Central memory CD8-positive, alpha-beta T cell (primary cell): ENCODE measurements at regions not wholly inside any gene's neighbourhood (a gene's known extent, or its start where the extent isn't known, plus 50 kb on each side); places are given as distances from the start of the nearest gene placed in this dataset.

Source experiments
- ATAC-seq: fragments of 150-1000 bp; cut with Tn5 transposase; replicated peaks from 2 replicates; pipeline ENCODE4 v1.10.0; 2022; ENCODE audit warnings: mild to moderate bottlenecking, moderate FRiP score, moderate number of reproducible peaks; ENCODE audit not compliant: poor library complexity, severe bottlenecking; ENCODE audit errors: extremely low read depth
- DNase-seq, 2 donors: peaks; one replicate each; pipeline ENCODE4 v3.0.0; 2021; ENCODE audit warnings: low spot score in 2 of 2
- H3K27ac Mint-ChIP-seq: one replicate; pipeline ENCODE4 v1.8.0; 2022; ENCODE audit warnings: low read depth, mild to moderate bottlenecking, moderate library complexity, mixed read lengths
- H3K27me3 Mint-ChIP-seq: one replicate; pipeline ENCODE4 v1.8.0; 2022; ENCODE audit warnings: mixed read lengths
- H3K36me3 Mint-ChIP-seq: one replicate; pipeline ENCODE4 v1.8.0; 2022; ENCODE audit warnings: mild to moderate bottlenecking, moderate library complexity, mixed read lengths; ENCODE audit not compliant: insufficient read depth
- H3K4me1 Mint-ChIP-seq: one replicate; pipeline ENCODE4 v1.8.0; 2022; ENCODE audit warnings: mixed read lengths
- H3K4me3 Mint-ChIP-seq: one replicate; pipeline ENCODE4 v1.8.0; 2022; ENCODE audit warnings: mild to moderate bottlenecking, moderate library complexity, mixed read lengths
- H3K9me3 Mint-ChIP-seq: one replicate; pipeline ENCODE4 v1.8.0; 2022; ENCODE audit warnings: mixed read lengths

DNA sequence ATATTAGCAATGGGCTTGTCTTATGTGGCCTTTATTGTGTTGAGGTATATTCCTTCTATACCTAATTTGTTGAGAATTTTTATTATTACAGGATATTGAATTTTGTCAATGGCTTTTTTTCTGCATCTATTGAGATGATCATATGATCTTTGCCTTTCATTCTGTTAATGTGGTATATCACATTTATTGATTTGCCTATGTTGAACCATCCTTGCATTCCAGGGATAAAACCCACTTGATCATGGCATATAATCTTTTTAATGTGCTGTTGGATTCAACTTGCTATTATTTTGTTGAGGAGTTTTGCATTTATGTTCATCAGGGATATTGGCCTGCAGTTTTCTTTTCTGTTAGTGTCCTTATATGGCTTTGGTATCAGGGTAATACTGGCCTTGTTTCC lies 91.8 kb upstream of the KLF14 start:
- H3K4me1 Mint-ChIP-seq: no peaks in the 10 kb centered on the region
- no peak overlapping the region for H3K4me3 Mint-ChIP-seq
- DNase-seq (no peak), ATAC-seq (no peak)
- peaks cover 1% of the 10 kb centered on the region for H3K36me3 Mint-ChIP-seq
- H3K27ac Mint-ChIP-seq: no peak overlapping the region
- peaks cover 68% of the 10 kb centered on the region for H3K27me3 Mint-ChIP-seq
- peaks cover 36% of the 10 kb centered on the region for H3K9me3 Mint-ChIP-seq

DNA sequence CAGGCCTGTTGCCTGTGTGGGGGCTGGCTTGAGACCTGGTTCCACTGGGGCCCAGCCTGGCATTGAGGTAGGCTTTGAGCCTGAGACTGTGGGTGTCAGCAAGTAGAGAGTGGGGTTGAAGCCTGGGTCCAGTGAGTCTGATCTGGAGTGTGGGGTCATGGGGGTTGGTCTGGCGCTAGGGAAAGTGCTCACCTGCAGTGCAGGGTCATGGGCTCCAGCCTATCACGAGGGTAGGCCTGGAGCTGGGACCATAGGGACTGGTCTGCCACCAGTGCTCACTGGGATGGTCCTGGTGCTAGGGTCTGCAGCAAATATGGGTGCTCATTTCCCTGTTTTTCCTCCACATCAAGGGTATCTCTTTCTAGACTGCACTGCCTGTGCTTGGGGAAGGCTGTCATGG lies 95.4 kb upstream of the KLF14 start:
- ATAC-seq (no peak), DNase-seq (no peak)
- peaks cover 53% of the 10 kb centered on the region for H3K27me3 Mint-ChIP-seq
- no peaks in the 10 kb centered on the region for H3K4me1 Mint-ChIP-seq
- H3K36me3 Mint-ChIP-seq: peaks cover 1% of the 10 kb centered on the region
- H3K27ac Mint-ChIP-seq: no peak overlapping the region
- H3K4me3 Mint-ChIP-seq: no peak overlapping the region
- peaks cover 36% of the 10 kb centered on the region for H3K9me3 Mint-ChIP-seq

DNA sequence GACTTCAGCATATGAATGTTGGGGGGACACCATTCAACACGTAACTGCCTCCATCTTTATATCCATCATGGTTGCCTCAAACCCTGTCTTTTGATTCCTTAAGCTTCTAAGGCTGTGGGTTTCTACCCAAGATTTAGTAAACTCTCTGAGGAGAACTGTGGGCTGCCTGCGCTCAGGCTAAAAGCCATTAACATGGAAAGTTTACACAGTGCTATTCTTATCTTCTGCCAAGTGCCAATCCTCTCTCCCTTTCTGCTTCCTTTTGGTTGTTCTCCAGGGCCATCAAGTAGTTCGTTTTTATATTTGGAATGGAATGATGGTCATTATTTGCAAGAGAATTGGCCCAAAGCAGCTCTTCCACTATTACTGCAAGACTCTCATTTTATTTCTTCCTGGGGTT lies 97.3 kb upstream of the KLF14 start:
- Mint-ChIP-seq H3K4me1 (no peaks in the 10 kb centered on the region), H3K27ac (no peak overlapping the region)

DNA sequence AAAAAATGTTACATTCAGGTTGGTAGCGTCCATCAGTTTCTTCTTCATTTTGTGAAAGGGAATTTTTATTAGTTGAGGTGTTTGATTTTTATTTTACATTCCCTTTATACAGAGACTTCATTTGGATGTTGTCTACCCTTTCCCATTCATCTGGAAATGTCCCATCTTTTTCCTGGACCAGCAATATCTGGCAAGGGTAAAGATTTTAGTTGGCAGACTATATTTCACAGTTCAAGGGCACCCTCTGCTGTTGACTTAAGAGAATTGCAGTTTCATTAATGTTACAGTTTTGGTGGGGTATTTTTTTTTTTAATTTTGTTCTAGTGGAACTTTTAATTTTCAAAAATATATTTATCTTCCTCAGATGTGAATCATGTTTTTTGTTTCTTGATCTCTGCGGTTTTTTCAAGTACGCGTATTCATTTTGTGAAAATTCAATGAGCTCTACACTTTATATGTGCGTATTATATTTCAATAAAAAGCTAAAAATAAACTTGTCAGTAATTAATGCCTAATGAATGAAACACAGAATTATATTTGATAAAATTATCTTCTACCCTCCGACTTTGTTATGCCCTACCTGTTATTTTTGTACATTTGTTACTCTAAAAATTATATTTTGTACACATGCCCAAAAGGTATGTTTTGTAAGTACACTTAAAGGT lies 97.9 kb upstream of the KLF14 start:
- no peak overlapping the region for H3K27ac Mint-ChIP-seq
- DNase-seq: no peak
- H3K36me3 Mint-ChIP-seq: peaks cover 1% of the 10 kb centered on the region
- peaks cover 55% of the 10 kb centered on the region for H3K27me3 Mint-ChIP-seq
- no peak overlapping the region for H3K4me3 Mint-ChIP-seq
- peaks cover 20% of the 10 kb centered on the region for H3K9me3 Mint-ChIP-seq
- no peak for ATAC-seq
- no peaks in the 10 kb centered on the region for H3K4me1 Mint-ChIP-seq

More for the DNA sequence above, 97.3 kb upstream of the KLF14 start:
- Mint-ChIP-seq H3K4me3 (no peak overlapping the region), H3K36me3 (peaks cover 1% of the 10 kb centered on the region), H3K27me3 (peaks cover 56% of the 10 kb centered on the region), H3K9me3 (peaks cover 26% of the 10 kb centered on the region)
- DNase-seq: no peak
- no peak for ATAC-seq

DNA sequence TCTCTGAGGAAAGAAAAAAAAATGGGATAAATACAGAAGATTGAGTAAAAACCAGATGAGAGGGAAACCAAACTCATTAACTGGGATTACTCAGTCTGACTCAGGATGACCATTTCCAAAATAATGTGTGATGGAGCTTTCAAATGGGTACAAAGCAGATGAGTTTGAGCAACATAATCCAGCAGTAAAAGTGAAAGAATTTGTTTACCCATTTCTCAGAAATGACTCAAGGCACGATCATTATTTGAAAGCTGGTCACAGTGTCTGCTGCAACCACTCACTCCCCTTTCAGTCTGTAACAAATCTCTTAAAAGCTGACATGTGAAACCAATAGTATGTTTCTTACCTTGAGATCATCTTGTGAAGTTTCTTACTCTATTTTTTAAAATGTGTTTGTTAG lies 104.7 kb upstream of the KLF14 start:
- DNase-seq: no peak
- Mint-ChIP-seq H3K4me3 (no peak overlapping the region), H3K9me3 (no peaks in the 10 kb centered on the region), H3K4me1 (peaks cover 7% of the 10 kb centered on the region), H3K27me3 (peaks cover 58% of the 10 kb centered on the region), H3K36me3 (no peaks in the 10 kb centered on the region), H3K27ac (no peak overlapping the region)
- no peak for ATAC-seq

DNA sequence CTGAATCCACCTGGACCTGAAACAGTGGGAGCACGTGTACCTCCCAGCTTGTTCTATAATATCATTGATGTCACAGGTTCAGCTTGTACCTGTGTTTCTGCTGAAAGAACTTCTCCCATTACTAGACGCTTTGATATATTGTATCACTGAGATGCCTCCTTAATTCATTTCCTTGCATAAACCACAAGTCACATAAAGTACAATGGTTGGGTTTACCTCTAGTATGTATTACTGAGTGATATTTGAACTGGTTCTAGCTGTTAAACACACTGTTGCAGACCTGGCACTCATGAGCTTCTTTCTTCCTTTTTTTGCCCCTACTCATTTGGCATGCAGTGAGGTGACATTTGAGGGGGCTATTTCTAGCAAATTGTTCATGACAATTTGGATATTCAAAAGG lies 106.6 kb upstream of the KLF14 start:
- Mint-ChIP-seq H3K27me3 (peaks cover 68% of the 10 kb centered on the region), H3K27ac (no peak overlapping the region)

DNA sequence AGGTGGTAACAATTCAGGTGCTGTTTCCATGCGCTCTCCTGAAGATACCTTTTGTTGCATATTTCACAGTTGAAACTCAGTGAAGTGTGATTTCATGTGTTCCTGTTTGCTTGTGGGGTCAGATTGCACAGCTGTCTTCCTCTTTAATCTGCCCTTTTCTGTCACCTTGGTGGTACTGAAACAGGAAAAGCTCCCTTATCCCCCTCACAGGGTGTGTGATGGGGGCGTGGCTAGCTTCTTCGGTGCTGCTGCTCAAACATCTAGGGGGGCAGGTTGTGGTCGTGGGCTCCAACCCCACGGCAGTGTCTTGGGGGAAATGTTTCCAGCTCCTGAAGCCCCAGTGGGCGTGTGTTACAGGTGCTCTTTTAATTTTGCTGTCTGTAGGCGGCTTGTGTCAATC lies 107.4 kb upstream of the KLF14 start:
- peaks cover 68% of the 10 kb centered on the region for H3K27me3 Mint-ChIP-seq
- ATAC-seq: no peak
- H3K4me3 Mint-ChIP-seq: peak overlapping the region; percentile 46

More for the DNA sequence above, 106.6 kb upstream of the KLF14 start:
- H3K4me3 Mint-ChIP-seq: no peak overlapping the region
- ATAC-seq: no peak
- DNase-seq: no peak
- H3K9me3 Mint-ChIP-seq: no peaks in the 10 kb centered on the region
- H3K36me3 Mint-ChIP-seq: no peaks in the 10 kb centered on the region
- peaks cover 7% of the 10 kb centered on the region for H3K4me1 Mint-ChIP-seq

DNA sequence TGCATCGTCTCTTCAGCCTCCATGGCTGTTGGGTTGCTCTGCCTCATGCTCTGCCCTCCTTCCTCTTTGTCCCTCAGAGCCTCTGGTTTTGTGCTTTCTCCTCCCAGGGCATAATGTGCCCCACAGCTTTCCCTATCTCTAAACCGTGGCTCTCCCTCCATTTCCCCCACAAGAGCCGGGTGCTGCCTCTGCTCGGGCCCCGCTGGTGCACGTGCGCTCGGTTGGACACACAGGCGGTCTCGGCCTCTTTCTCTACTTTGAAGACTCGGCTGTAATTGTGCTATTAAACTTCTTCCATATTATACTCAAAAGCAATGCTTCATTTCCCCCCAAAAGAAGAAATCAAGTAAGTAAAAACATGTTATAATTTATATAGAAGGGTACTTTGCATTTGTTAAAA lies 109.7 kb upstream of the KLF14 start:
- no peak for ATAC-seq
- Mint-ChIP-seq H3K36me3 (no peaks in the 10 kb centered on the region), H3K9me3 (no peaks in the 10 kb centered on the region), H3K27me3 (peaks cover 69% of the 10 kb centered on the region), H3K4me3 (no peak overlapping the region), H3K27ac (no peak overlapping the region), H3K4me1 (peaks cover 7% of the 10 kb centered on the region)
- DNase-seq: no peak

More for the DNA sequence above, 107.4 kb upstream of the KLF14 start:
- Mint-ChIP-seq H3K9me3 (no peaks in the 10 kb centered on the region), H3K36me3 (no peaks in the 10 kb centered on the region), H3K27ac (no peak overlapping the region), H3K4me1 (peaks cover 7% of the 10 kb centered on the region)
- DNase-seq: no peak

DNA sequence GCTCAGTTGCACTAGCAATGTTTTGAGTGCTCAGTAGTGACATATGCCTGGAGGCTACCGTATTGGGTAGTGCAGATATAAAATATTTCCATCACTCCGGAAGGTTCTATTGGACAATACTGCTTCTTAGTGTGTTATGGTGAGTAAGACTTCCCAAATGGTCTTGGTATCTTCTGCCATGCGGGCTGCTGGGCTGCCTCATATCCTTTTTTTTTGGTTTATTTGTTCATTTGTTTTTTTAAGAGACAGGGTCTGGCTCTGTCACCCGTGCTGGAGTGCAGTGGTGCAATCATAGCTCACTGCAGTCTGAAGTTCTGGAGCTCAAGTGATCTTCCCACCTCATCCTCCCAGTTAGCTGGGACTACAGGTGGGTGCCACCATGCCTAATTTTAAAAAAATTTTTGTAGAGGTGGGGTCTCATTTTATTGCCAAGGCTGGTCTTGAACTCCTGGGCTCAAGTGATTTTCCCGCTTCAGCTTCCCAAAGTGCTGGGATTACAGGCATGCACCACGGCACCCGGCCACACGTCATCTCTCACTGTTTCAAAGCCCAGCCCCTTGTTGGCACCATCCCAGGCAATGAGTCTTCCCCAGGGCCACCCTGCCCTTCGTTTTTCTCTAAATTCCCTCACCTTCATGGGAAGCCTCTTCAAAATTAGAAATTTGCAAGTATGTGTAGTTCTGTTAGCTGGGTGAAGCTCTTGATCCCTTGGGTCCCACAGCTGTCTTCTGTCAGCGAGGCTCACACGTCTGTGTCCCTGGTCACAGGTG lies 111.0 kb upstream of the KLF14 start:
- H3K36me3 Mint-ChIP-seq: no peaks in the 10 kb centered on the region
- no peak for ATAC-seq
- no peak overlapping the region for H3K27ac Mint-ChIP-seq
- peaks cover 65% of the 10 kb centered on the region for H3K27me3 Mint-ChIP-seq
- H3K4me1 Mint-ChIP-seq: peaks cover 7% of the 10 kb centered on the region
- no peak for DNase-seq
- no peak overlapping the region for H3K4me3 Mint-ChIP-seq
- H3K9me3 Mint-ChIP-seq: no peaks in the 10 kb centered on the region

DNA sequence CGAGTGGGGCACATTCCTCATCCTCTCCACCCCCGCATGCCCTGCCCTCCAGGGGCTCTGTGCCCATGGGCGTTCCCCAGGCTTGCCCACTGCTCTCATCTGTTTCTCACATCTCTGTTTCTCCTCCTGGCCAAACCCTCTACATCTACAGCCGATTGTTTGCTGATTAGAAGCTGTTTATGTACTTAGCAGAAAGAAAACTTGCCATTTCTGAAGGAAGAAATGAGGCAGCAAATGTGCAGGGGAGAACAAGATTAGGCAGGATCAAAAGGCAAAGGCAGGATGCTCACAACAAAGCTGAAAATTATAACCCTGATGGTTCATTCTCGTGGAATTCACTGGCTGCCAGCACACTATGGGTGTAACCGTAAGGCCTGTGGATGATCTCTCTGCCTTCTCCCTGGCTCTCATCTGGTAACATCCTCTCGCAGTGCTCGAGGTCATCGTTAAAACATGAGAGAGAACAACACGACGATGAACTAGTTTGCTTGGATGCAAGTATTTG lies 111.6 kb upstream of the KLF14 start:
- no peaks in the 10 kb centered on the region for H3K9me3 Mint-ChIP-seq
- DNase-seq: no peak
- no peaks in the 10 kb centered on the region for H3K36me3 Mint-ChIP-seq
- peaks cover 59% of the 10 kb centered on the region for H3K27me3 Mint-ChIP-seq
- no peak overlapping the region for H3K27ac Mint-ChIP-seq
- H3K4me3 Mint-ChIP-seq: no peak overlapping the region
- peaks cover 7% of the 10 kb centered on the region for H3K4me1 Mint-ChIP-seq
- no peak for ATAC-seq

DNA sequence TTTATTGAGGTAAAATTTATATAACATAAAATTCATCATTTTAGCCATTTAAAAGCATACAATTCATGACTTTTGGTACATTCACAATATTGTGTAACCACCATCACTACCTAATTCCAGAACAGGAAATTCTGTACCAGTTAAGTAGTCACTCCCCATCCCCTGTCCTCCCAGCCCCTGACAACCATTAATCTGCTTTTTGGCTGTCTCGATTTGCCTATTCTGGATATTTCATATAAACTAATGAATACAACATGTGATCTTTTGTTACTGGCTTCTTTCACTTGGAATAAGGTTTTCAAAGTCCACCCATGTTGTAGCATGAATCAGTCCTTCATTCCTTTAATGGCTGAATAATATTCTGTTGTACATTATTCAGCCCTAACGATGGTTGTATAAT lies 115.6 kb upstream of the KLF14 start:
- no peaks in the 10 kb centered on the region for H3K9me3 Mint-ChIP-seq
- H3K27ac Mint-ChIP-seq: no peak overlapping the region
- H3K4me3 Mint-ChIP-seq: no peak overlapping the region
- no peaks in the 10 kb centered on the region for H3K4me1 Mint-ChIP-seq
- ATAC-seq (no peak), DNase-seq (no peak)
- peaks cover 21% of the 10 kb centered on the region for H3K27me3 Mint-ChIP-seq
- H3K36me3 Mint-ChIP-seq: peaks cover 2% of the 10 kb centered on the region

DNA sequence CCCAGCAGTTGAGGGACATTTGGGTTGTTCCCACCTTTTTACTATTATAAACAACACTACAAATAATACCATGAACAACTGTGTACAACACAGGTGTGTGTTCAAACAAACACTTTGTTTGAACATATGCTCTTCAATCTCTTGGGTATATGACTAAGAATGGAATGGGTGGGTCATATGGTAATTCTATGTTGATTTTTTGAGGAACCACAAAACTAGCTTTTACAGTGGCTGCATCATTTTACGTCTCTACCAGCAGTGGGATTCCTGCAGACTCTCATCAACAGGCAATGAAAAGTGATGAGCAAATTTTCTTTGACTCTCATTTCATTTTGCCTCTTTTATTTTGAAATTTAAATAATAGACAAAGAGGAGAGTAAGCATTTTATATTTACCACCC lies 116.9 kb upstream of the KLF14 start:
- Mint-ChIP-seq H3K27ac (no peak overlapping the region), H3K4me3 (no peak overlapping the region), H3K36me3 (peaks cover 4% of the 10 kb centered on the region), H3K27me3 (peaks cover 9% of the 10 kb centered on the region), H3K4me1 (no peaks in the 10 kb centered on the region), H3K9me3 (no peaks in the 10 kb centered on the region)
- DNase-seq (no peak), ATAC-seq (no peak)

DNA sequence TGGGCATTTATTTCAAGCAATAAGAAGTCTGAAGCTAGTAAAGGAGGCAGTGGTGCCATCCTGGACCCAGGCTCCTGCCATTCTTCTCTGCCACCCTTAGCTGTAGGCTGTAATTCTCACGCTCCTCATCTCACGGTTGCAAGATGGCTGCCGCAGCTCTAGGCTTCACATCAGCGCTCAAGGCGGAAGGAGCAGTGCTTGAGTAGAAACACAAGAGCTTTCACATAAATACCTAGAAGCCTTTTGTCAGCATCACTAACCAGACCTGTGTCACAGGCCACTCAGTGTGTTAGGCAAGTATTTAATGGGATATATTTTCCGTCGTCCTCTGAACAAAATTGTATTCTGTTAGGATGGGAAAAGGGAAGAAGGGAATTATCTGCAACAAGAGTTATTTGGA lies 118.9 kb upstream of the KLF14 start:
- Mint-ChIP-seq H3K27me3 (no peaks in the 10 kb centered on the region), H3K27ac (no peak overlapping the region), H3K4me1 (no peaks in the 10 kb centered on the region), H3K9me3 (peaks cover 13% of the 10 kb centered on the region), H3K36me3 (peaks cover 5% of the 10 kb centered on the region), H3K4me3 (no peak overlapping the region)
- ATAC-seq: no peak
- DNase-seq: no peak
